HG03159 (cell line): ENCODE measurements at regions not wholly inside any gene's neighbourhood (a gene's known extent, or its start where the extent isn't known, plus 50 kb on each side); places are given as distances from the start of the nearest gene placed in this dataset.
"Not testable (repeated sequence)": the region's sequence is repeated elsewhere in the genome, so short reads cannot be mapped to it uniquely, and the experiment has no call there.

ENCODE experiments used
- ATAC-seq: cut with Tn5 transposase; IDR thresholded peaks from one replicate; pipeline ENCODE4 v1.9.1; 2021; ENCODE audit warnings: mild to moderate bottlenecking, moderate library complexity; ENCODE audit not compliant: unreplicated experiment

DNA sequence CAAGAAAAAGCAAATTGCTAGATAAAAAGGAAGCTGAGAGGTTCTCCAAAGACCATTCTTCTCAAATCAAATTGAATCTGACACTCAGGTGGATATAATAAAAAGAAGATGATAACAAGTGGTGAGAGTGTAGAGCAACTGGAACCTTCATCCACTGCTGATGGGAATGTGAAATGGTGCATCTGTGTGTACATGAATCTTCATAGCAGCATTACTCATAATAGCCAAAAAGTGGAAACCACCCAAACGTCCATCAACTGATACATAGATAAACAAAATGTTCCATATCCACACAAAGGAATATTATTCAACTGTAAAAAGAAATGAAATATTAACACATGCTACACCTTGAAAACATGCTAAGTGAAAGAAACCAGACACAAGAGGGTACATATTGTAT is 357.2 kb upstream of the EPHA4 start:
- no peak for ATAC-seq

DNA sequence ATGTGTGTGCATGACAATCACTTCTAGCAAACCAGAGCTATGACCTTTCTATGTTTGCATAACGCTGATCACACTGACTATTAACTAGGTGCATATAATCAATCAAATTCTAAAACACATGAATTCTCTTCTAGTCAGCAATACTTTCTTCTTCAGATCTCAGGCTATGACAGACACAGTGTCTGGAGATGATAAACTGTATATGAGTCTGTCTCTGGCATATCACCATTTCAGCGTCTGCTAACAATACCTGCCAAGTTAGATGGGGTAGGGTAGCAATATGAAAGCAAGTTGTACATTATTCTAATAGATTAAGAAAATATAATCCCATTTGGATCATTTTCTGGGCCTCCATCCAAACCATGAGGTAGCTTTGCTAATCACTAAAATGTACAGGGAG is 354.2 kb upstream of the EPHA4 start:
- ATAC-seq, result no peak

DNA sequence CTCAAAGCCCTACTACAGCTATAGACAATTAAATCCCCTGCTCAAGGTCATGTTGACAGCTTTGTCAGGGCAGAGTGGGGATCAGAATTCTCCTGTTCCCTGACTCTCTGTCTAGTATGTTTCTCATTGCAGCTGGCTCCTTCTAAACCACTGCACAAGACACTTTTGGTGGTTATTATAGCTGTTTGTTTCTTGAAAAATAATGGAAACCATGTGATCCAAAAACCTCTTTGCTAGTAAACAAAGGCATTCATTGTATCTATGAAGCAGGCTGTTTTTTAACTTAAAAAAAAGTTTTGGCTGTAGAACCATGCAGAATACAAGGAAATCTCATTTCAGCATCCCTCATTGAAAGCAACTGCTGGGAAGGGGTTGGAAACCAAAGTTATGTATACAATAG is 352.5 kb upstream of the EPHA4 start:
- ATAC-seq, result no peak

DNA sequence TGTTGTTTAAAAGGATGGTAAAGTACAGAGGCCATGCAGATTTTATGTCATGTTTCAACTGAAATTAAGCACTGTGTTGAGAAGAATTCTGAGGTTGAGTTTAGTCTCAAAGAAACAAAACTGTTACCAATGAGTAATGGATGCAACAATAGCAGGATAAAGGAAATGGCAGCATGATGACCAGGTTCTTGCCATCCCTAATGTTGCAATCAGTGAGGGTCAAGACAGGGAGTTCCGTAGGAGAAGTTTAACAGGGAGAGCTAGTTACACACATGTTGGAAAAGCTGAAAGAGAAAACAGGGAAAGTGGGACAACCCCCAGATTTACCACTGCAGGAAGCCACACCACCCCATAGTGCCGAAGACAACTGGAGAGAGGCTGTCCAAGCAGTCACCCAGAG is 343.8 kb upstream of the EPHA4 start:
- ATAC-seq, result no peak

DNA sequence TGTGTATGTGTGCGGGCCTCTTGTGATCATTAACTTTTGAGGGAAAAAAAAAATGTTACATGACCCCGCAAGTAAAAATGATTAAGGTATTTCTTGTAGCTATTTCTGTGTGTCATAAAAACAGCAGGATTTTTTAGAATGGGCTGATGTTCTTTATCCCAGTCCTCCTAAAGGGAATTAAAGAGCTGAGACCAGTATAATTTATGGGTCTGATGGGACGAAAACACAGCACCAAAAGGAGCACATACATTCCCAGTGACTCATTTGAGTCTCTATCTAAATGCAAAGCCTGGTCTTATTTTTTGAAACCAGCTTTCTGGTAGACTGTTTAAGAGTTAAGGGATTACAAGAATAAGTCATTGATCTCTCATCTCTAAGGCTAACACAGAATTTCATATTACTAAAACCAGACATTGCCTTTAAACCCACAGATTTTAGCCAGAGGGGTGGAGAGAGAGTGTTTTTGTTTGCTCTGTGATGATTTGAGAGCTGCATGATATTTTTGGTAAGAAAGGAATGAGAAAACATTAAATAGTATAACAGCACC is 342.3 kb upstream of the EPHA4 start:
- ATAC-seq, result no peak

DNA sequence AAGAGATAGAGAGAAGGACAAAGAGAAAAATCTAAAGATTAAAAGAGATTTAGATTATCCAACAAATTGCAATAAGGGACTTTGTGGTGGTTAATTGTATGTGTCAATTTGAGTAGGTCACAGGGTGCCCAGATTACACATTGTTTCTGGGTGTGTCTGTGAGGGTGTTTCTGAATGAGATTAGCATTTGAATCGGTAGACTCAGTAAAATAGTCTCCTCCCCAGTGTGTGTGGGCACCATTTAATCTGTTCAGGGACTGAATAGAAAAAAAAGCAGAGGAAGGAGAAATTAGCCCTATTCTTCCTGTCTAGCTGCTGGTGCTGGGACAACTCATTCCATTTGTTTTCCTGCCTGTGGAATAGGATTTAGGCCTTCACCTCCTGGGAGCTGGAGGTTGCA is 339.8 kb upstream of the EPHA4 start:
- ATAC-seq, result no peak

DNA sequence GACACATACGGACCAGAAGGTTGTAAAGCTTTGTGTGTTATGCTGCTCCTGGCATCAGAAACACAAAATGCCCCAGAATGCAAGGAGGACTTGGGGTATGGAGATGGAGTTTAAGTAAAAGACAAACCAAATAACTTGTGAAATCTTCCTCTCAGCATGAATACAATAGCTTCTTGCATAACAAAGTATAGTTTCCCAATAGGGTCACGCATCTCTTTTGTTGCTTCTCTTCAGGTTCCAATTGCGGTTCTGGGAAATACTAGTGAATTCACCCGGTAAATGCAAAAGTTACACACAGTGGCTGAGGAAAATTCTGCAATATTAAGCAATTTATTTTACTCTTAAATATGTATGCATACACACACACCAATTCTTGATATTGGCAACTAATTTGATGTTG is 339.2 kb upstream of the EPHA4 start:
- no peak for ATAC-seq

DNA sequence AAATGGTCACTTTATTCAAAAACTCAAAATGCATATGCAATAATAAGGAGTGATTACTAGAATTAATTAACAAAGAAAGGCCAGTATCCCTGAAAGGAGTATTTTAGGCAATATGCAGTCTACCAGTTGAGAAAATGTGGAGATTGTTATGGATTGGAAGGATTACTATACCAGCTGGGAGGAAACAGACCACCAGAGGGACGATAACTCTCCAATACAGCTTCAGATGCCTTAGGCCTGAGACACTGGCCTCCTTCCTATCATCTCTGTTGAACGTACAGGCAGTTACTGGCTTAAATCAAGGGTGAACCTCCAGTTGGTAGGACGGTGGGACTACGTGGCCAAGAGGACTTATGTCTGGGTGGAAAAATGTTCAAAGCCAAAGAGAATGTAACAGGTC is 336.4 kb upstream of the EPHA4 start:
- no peak for ATAC-seq

DNA sequence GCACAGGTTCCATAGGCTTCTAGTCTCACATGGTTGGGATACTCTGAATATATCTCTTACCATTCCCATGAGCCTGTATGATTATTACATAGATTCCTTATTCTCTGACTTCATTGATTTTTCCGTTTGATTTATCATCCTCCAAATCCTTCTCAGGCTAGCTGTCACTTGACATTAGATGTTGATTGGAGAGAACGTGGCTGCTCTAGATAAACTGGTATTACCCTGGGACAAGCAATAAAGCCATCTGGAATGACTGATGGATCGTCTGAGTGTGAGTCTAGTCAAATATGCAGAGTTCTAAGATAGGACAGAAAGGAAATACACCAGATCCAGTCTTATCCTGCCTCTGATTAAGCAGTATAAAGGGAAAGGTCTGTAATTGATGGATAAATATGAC is 325.6 kb upstream of the EPHA4 start:
- no peak for ATAC-seq

DNA sequence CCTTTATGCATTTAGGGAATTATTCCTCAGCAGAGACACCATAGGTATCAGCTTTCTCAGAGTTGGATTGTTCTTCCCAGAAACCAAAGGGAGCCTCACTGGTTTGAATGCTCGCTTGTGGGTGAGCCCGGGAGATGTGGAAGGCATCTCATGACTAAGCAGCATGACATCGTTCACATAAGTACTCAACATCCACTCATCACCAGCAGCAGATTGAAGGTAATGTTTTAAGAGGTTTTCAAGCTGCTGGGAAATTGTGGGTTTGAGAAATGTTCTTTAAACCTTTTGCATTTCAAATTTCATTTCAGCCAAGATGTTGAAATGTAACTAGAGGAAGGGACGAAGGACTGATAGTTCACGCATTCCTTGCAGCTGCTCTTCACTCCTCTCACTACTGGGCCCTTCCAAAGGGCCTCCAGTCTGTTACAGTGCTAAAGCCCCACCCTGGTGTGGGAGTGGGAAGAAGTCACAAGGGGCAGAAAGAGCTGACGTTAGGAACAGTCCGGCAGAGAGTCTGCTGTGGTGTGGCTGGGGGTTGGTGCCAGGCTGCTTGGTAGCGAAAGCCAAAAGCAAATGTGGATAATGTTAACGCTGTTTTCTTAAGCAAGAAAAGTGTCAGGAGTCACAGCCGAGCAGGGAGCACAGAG is 324.5 kb upstream of the EPHA4 start:
- ATAC-seq, result no peak

DNA sequence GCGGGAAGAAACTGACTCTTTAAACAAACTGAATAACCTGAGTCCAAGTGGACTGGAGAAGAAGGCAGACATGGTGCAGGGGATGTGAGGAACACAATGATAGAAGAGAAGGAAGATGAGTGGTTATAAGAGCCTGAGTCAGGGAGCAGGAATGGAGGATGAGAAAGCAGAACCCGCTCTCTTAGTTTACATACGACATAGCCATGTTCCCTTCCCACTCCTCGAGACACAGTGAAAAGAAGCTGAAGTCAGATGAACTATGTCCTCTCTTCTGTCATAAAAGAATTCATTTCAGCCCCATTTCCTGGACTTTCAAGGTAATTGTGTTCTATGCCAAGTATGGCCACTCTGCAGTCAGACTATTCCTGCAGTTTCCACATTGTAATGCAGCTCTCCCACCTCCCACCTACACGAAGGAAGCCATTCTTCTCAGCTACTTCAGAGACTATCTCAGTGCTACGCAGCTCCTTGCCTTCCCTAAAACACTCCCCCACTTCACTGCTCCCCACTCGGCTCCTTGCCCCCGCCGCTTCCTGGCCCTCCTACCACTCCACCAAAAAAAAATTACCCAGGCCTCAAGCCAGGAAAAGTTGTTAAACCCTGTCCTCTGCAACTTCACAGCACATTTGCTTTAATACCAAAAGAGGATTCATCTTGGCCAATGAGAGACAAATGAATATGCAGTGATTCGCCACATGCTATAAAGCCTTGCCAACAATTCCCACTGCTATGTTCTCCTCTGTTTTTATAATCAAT is 323.4 kb upstream of the EPHA4 start:
- no peak for ATAC-seq

DNA sequence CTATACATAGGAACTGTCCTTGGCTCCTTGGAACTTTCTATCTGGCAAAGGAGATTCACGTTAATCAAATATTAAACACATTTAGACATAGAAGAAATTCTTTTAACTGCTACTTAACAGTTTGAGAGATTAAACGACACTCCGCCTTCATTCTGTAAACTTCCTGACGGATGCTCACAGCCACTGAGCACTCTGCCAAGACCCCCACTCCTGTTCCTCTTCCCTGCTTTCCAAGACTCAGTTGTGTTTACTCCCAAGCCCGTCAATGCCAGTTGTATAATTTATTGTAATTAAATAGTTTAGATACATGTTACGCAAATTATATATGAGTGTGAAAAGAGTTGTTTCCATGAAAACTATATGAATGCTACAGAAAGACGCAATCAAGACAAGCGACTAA is 321.4 kb upstream of the EPHA4 start:
- ATAC-seq, result no peak

DNA sequence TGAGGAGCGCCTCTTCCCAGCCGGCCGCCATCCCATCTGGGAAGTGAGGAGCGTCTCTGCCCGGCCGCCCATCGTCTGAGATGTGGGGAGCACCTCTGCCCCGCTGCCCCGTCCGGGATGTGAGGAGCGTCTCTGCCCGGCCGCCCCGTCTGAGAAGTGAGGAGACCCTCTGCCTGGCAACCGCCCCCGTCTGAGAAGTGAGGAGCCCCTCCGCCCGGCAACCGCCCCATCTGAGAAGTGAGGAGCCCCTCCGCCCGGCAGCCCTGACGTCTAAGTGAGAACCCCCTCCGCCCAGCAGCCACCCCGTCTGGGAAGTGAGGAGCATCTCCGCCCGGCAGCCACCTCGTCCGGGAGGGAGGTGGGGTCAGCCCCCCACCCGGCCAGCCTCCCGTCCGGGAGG is 319.9 kb upstream of the EPHA4 start:
- ATAC-seq, result not testable (repeated sequence)

DNA sequence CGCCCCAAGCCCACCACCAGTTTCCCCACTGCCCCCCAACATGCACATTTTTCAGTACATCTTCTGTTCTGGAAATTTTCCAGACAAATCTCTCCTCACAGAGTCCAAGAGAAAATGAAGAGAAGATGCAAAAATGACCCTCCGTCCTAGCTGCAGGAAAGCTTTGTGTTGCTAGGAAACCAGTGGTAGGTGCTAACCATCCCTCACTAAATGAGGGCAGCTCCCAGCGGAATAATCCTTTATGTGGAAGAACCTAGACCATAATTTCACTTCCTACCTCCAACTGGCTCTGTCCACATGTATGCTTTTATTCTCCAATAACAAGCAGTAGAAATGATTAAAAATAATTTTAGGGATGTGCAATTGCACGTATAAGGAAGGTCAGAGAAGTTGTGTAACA is 311.9 kb upstream of the EPHA4 start:
- ATAC-seq, result no peak

DNA sequence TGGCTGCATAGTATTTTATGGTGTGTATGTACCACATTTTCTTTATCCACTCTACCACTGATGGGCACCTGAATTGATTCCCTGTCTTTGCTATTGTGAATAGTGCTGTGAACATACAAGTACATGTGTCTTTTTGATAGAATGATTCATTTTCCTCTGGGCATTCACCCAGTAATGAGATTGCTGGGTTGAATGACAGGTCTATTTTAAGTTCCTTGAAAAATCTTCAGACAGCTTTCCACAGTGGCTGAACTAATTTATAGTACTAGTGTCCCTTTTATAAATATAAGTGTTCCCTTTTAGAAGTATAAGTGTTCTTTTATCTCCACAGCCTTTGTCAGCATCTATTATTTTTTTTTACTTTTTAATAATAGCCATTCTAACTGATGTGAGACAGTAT is 303.9 kb upstream of the EPHA4 start:
- ATAC-seq, result no peak

DNA sequence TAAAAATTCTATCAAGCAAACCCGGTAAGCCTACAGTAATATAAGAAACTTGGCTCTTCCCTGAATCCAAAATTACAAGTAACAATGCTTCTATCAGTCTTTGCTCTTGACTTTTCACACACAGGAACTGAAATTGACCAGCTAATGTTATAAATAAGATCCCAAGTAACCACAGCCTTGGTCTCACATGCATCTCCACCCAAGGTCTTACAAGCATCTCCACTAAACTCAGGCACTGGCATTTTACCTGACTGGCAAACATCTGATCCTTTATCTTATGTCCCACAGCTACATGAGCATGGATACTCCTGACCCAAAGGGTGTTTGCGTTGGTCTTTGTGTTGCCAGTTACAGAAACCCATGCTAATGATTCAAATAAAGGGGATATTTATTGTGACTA is 302.3 kb upstream of the EPHA4 start:
- ATAC-seq, result no peak

DNA sequence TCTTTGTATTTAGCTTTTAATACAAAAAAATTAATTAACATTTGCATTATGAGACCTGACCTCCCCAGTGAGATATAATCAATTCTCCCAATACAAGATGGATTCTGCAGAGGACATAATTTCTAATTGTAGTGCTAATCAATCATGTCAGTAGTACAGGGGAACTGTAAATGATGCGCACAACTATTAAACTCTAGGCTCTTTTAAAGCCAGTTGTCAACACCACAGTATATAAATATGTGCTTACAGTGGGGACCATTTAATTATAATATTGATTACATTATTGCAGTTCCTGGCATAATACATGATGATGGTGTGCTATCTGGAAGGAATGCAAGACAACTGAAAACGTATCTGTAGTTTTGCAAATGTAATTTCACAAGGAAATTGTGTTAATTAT is 285.6 kb upstream of the EPHA4 start:
- ATAC-seq, result no peak

DNA sequence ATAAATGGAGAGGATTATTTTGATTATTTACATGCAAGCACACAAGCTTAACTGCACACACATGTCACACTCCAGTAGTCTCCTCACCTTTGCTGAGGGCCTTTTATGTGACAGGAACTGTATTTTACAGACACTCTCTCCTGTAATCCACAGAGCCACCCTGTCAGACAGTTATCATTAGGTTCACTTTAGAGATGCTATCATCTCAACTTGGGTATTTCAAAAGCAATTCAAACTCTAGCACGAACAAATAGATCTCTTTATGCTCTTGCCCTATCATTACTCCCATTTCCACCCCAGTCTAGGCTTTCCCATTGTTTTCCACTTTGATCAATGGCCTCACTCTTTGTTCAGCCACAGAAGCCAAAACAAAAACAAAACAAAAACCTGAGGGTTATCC is 281.2 kb upstream of the EPHA4 start:
- ATAC-seq, result no peak

DNA sequence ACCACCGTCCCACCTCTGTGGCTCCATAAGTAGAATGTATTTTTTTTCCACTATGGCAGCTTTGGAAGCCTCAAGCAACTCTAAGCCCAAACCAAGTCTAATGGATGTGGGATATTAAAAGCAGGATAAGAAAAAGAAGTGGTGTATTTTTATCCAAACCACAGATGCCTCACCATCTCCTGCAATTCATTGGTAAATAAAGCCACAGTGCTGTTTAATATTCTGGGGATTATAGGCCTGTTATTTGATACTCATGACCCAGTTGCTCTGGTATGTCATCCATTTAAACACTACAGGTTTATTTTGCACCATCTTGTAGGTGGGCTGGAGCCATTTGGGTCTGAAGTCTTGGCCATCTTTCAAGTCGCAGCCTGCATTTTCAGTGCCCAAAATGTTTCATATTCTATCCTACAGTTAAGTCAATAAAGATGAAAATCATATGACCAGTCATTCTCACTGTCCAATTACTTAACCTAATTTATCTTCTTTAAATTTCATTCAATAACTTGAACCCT is 279.5 kb upstream of the EPHA4 start:
- no peak for ATAC-seq

DNA sequence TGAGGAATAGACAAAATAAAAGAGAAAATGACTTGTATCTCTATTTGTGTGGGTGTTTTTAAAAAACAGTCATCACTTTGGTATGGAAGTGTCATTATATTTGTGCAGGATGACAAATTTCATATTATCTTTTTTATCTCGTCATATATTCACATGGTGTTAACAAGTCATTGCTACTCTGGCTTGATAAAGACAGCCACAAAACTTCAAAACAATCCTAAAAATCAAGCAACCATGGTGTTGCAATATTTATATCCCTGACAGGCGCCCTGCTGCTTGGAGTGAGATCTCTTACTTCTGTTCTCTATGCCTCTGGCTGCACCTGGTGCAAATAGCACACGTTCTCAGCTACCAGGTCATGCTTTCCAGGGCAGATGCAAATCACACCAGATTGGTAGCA is 278.0 kb upstream of the EPHA4 start:
- ATAC-seq, result no peak

DNA sequence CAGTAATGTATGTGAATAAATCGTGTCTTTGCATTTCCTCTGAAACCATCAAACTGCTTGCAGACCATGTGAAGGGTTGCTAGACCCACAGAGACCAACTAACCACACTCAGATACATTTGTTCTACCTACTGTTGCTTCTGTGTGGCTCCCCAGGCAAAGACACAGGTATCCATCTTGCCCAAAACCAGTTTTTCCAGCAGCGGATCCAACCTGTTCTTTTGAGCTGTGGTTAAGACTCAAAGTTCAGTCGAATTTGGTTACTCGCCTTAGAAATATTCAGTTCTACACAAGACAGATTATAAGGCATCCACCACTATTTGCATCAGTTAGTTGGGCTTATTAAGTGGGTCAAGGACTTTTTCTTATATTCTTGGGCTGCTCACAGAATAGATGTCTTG is 276.2 kb upstream of the EPHA4 start:
- no peak for ATAC-seq

DNA sequence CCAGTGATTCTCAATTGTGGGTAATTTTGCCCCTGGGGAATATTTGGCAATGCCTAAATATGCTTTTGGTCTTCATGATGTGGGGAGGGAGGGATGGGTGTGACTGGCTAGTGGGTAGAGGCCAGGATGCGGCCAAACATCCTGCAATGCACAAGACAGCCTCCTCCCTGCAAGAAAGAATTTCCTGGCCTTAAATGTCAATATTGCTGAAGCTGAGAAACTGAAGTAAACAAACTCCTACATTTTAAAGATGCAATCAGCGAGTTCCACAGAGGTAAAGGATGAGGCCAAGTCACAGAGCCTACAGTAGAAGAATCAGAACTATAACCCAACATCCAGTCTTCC is 272.9 kb upstream of the EPHA4 start:
- ATAC-seq, result no peak
